Endothelial cell of umbilical vein (primary cell): ENCODE measurements at regions not wholly inside any gene's neighbourhood (a gene's known extent, or its start where the extent isn't known, plus 50 kb on each side); places are given as distances from the start of the nearest gene placed in this dataset.

Experiments
- BruUV-seq: library from RNA; stranded (reverse); fragments of 400-500 nt; replicated peaks from 2 replicates; lab custom pipeline; 2021; lab: Mats Ljungman, UMichigan
- CTCF ChIA-PET: fragments of 300-600, 350-600 bp; sonication (Branson Sonifier 250); formaldehyde crosslinking; loops from one replicate; lab custom pipeline; 2021; ENCODE audit warnings: antibody characterized with exemption, inconsistent platforms; lab: Charles Lee
- POLR2A ChIA-PET: fragments of 300-600, 350-600 bp; sonication (Branson Sonifier 250); formaldehyde crosslinking; loops from one replicate; lab custom pipeline; 2021; ENCODE audit warnings: antibody characterized with exemption, inconsistent platforms; lab: Charles Lee
- DNase-seq: peaks from one replicate; pipeline ENCODE4 v3.0.0-alpha.2; 2011; ENCODE audit warnings: low read depth, low spot score
- FAIRE-seq: peaks from 2 replicates; lab custom pipeline; 2011; peaks lifted over from hg19 to GRCh38; lab: Jason Lieb, UNC
- H2AFZ ChIP-seq: 2 replicates; pipeline ENCODE4 v1.6.0; 2012; ENCODE audit warnings: low read depth, low read length, control low read depth, inconsistent platforms
- H3K27ac ChIP-seq: 2 replicates; pipeline ENCODE4 v1.5.1; 2011; ENCODE audit warnings: low read depth, mild to moderate bottlenecking, control low read depth, low read length, moderate library complexity; ENCODE audit not compliant: insufficient read depth
- H3K27me3 ChIP-seq, 2 experiments: 2 replicates each; pipeline versions ENCODE4 v1.6.0 to v1.6.1; 2011; ENCODE audit warnings: low read length in 2 of 2, mixed read lengths in 1 of 2; ENCODE audit not compliant: control insufficient read depth in 2 of 2, insufficient read depth in 2 of 2
- H3K36me3 ChIP-seq, 2 experiments: 2 replicates in 1 of 2; 3 replicates in 1 of 2; pipeline ENCODE4 v1.5.1; 2011; ENCODE audit warnings: low read length in 2 of 2, mild to moderate bottlenecking in 1 of 2, moderate library complexity in 1 of 2; ENCODE audit not compliant: control insufficient read depth in 2 of 2, insufficient read depth in 2 of 2; ENCODE audit errors: extremely low read depth in 1 of 2
- H3K4me1 ChIP-seq: 3 replicates; pipeline ENCODE4 v1.5.1; 2011; ENCODE audit warnings: mild to moderate bottlenecking, low read length; ENCODE audit not compliant: control insufficient read depth, insufficient read depth; ENCODE audit errors: extremely low read depth
- H3K4me2 ChIP-seq: 2 replicates; pipeline ENCODE4 v1.6.1; 2011; ENCODE audit warnings: low read length, control low read depth, mixed read lengths; ENCODE audit not compliant: insufficient read depth
- H3K4me3 ChIP-seq, 3 experiments: fragments of 200-600 bp in 1 of 3; sonication (generic), shearing (Covaris generic) in 1 of 3; replicated peaks in 1 of 3; 2 replicates each; pipeline ENCODE4 v1.5.1; 2011 to 2016; ENCODE audit warnings: control low read depth in 3 of 3, low read length in 3 of 3, mild to moderate bottlenecking in 2 of 3, inconsistent platforms in 1 of 3, low read depth in 1 of 3, moderate library complexity in 1 of 3; ENCODE audit not compliant: insufficient read depth in 1 of 3
- H3K79me2 ChIP-seq: 2 replicates; pipeline ENCODE4 v1.6.0; 2012; ENCODE audit warnings: low read length, inconsistent platforms; ENCODE audit not compliant: control insufficient read depth, insufficient read depth
- H3K9ac ChIP-seq: replicated peaks from 2 replicates; pipeline ENCODE3; 2011; ENCODE audit warnings: low read length, control low read depth; ENCODE audit not compliant: insufficient read depth; ENCODE audit errors: extremely low read depth
- H3K9me1 ChIP-seq: replicated peaks from 3 replicates; pipeline ENCODE4 v1.6.0; 2011; ENCODE audit warnings: mild to moderate bottlenecking, low read length; ENCODE audit not compliant: control insufficient read depth, insufficient read depth; ENCODE audit errors: extremely low read depth
- H3K9me3 ChIP-seq: replicated peaks from 2 replicates; pipeline ENCODE4 v1.5.1; 2012; ENCODE audit warnings: low read length, inconsistent platforms; ENCODE audit not compliant: control insufficient read depth, insufficient read depth
- H4K20me1 ChIP-seq: replicated peaks from 2 replicates; pipeline ENCODE3; 2011; ENCODE audit warnings: mild to moderate bottlenecking, low read length; ENCODE audit not compliant: control insufficient read depth, insufficient read depth; ENCODE audit errors: extremely low read depth
- CTCF ChIP-seq, 2 donors: IDR thresholded peaks; 1 replicate in 1 of 2; 2 replicates in 1 of 2; pipeline ENCODE4 v1.5.1; 2011; ENCODE audit warnings: low read length in 2 of 2, mild to moderate bottlenecking in 2 of 2, moderate library complexity in 2 of 2, control low read depth in 1 of 2, inconsistent platforms in 1 of 2, low read depth in 1 of 2; ENCODE audit not compliant: insufficient read depth in 1 of 2; ENCODE audit errors: extremely low read depth in 1 of 2
- EZH2 ChIP-seq: IDR thresholded peaks from 2 replicates; pipeline ENCODE4 v1.6.1; 2012; ENCODE audit warnings: borderline replicate concordance, low read depth, mild to moderate bottlenecking, moderate library complexity, low read length, inconsistent platforms; ENCODE audit not compliant: severe bottlenecking
- FOS ChIP-seq: IDR thresholded peaks from 2 replicates; pipeline ENCODE4 v1.6.1; 2011; ENCODE audit warnings: mild to moderate bottlenecking, low read length, moderate library complexity, borderline replicate concordance; ENCODE audit not compliant: insufficient read depth
- GATA2 ChIP-seq: IDR thresholded peaks from 2 replicates; pipeline ENCODE4 v1.7.0; 2011; ENCODE audit warnings: low read depth, mild to moderate bottlenecking, moderate library complexity, mixed read lengths, low read length; ENCODE audit not compliant: insufficient read length, insufficient read depth
- JUN ChIP-seq: IDR thresholded peaks from 2 replicates; pipeline ENCODE4 v1.6.1; 2011; ENCODE audit warnings: borderline replicate concordance, low read depth; ENCODE audit not compliant: insufficient read length, insufficient read depth
- MAX ChIP-seq: IDR thresholded peaks from 2 replicates; pipeline ENCODE4 v1.6.1; 2011; ENCODE audit not compliant: insufficient read depth, insufficient read length
- MYC ChIP-seq: IDR thresholded peaks from one replicate; pipeline ENCODE4 v1.6.1; 2011; ENCODE audit warnings: mild to moderate bottlenecking, low read depth, low read length
- POLR2A ChIP-seq: IDR thresholded peaks from 2 replicates; pipeline ENCODE4 v1.6.1; 2012; ENCODE audit warnings: low read depth, mild to moderate bottlenecking, control low read depth, low read length
- POLR2AphosphoS5 ChIP-seq: IDR thresholded peaks from 2 replicates; pipeline ENCODE4 v1.6.1; 2012; ENCODE audit warnings: low read depth, mild to moderate bottlenecking, control low read depth, low read length, moderate library complexity; ENCODE audit not compliant: insufficient read depth
- dilution Hi-C: fragments of 300-500 bp; cut with MboI; formaldehyde crosslinking; loops from one replicate; pipeline ENCODE4 v1.15.0; 2019; ENCODE audit warnings: low sequenced_read_pairs; ENCODE audit not compliant: extremely low pct_ligation_motif_present
- intact Hi-C: fragments of 100-400 bp; cut with micrococcal nuclease; formaldehyde crosslinking; loops from one replicate; pipeline ENCODE4 v1.10.0; 2022

GRCh38 chr6:128595544-128595943 is 75.1 kb upstream of the PTPRK start:
- CTCF ChIA-PET, result interaction anchor here (1.6 kb wide), 1 partner anchor 20 kb away, joined by 3 read pairs; no protein-coding TSS in a partner anchor
- Histone ChIP-seq H3K79me2 (no peaks in the 10 kb centered on the region), H3K9me3 (no peaks in the 10 kb centered on the region), H3K27ac (no peak overlapping the region), H4K20me1 (no peaks in the 10 kb centered on the region), H3K9ac (no peak overlapping the region), H3K27me3 (no peaks in the 10 kb centered on the region), H3K4me1 (peaks cover 13% of the 10 kb centered on the region), H2AFZ (no peak overlapping the region), H3K9me1 (no peaks in the 10 kb centered on the region), H3K4me2 (no peak overlapping the region), H3K4me3 (no peak overlapping the region), H3K36me3 (no peaks in the 10 kb centered on the region)
- FAIRE-seq, result no peak
- BruUV-seq, result no TSS peak
- DNase-seq, result no peak
- dilution Hi-C loops (no loop called here), intact Hi-C loops (no loop called here)
- TF ChIP-seq GATA2 (no peak), CTCF (IDR thresholded peaks at IDR 0.05; ENCODE audit: extremely low read depth in 1 of 2, insufficient read depth in 1 of 2, low read depth in 1 of 2, low read length in 2 of 2) (no peak), POLR2AphosphoS5 (no peak), JUN (no peak), FOS (no peak), EZH2 (no peak), POLR2A (no peak), MAX (no peak), MYC (no peak)
- POLR2A ChIA-PET, result no interaction called here
